ENCODE measurements at regions not wholly inside any gene's neighbourhood (a gene's known extent, or its start where the extent isn't known, plus 50 kb on each side); places are given as distances from the start of the nearest gene placed in this dataset.

GRCh38 chr16:72302332-72302731 is 130.4 kb upstream of the PMFBP1 start:
- TF ChIP-seq CTCF (IDR thresholded peaks at IDR 0.05) (no peak), POLR2A (IDR thresholded peaks at IDR 0.05) (no peak)
